ENCODE measurements at regions not wholly inside any gene's neighbourhood (a gene's known extent, or its start where the extent isn't known, plus 50 kb on each side); places are given as distances from the start of the nearest gene placed in this dataset.

DNA sequence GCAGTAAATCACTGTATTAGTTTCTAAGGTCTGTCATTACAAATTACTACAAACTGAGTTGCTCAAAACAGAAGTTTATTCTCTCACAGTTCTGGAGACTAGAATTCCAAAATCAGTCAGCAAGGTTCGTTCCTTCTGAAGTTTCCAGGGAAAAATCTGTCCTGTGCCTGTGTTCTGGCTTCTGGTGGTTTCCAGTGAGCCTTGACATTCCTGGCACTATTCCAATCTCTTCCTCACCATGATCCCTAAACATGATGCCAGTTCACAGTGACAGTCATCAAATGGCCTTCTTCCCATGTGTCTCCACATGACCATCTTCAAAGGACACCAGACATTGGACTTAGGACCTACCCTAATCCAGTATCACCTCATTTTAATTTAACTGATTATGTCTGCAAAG, 351.4 kb downstream of the PLK2 start:
- no peak for TF ChIP-seq POLR2A (IDR thresholded peaks at IDR 0.05)
- TF ChIP-seq, protein P1, sequence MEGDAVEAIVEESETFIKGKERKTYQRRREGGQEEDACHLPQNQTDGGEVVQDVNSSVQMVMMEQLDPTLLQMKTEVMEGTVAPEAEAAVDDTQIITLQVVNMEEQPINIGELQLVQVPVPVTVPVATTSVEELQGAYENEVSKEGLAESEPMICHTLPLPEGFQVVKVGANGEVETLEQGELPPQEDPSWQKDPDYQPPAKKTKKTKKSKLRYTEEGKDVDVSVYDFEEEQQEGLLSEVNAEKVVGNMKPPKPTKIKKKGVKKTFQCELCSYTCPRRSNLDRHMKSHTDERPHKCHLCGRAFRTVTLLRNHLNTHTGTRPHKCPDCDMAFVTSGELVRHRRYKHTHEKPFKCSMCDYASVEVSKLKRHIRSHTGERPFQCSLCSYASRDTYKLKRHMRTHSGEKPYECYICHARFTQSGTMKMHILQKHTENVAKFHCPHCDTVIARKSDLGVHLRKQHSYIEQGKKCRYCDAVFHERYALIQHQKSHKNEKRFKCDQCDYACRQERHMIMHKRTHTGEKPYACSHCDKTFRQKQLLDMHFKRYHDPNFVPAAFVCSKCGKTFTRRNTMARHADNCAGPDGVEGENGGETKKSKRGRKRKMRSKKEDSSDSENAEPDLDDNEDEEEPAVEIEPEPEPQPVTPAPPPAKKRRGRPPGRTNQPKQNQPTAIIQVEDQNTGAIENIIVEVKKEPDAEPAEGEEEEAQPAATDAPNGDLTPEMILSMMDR (IDR thresholded peaks at IDR 0.05), result no peak
